ENCODE measurements at regions not wholly inside any gene's neighbourhood (a gene's known extent, or its start where the extent isn't known, plus 50 kb on each side); places are given as distances from the start of the nearest gene placed in this dataset.

GRCh38 chr16:54808890-54809289 is 121.8 kb upstream of the IRX5 start:
- no peak for DNase-seq

- no peak for DNase-seq
These were observed 123.7 kb upstream of the IRX5 start for GRCh38 chr16:54806881-54807360.

GRCh38 chr16:54806378-54806777 is 124.3 kb upstream of the IRX5 start:
- DNase-seq, result no peak

- no peak for DNase-seq
These were observed 125.0 kb upstream of the IRX5 start for GRCh38 chr16:54805648-54806047.

- no peak for DNase-seq
These were observed 129.4 kb upstream of the IRX5 start for GRCh38 chr16:54801057-54801844.

- DNase-seq, result no peak
These were observed 132.4 kb upstream of the IRX5 start for GRCh38 chr16:54798267-54798666.

GRCh38 chr16:54796211-54796610 is 134.5 kb upstream of the IRX5 start:
- no peak for DNase-seq

- no peak for DNase-seq
These were observed 137.9 kb upstream of the IRX5 start for GRCh38 chr16:54792811-54793210.

- DNase-seq, result no peak
These were observed 143.6 kb upstream of the IRX5 start for GRCh38 chr16:54787045-54787444.

- DNase-seq, result no peak
These were observed 146.7 kb upstream of the IRX5 start for GRCh38 chr16:54783980-54784379.

- no peak for DNase-seq
These were observed 147.4 kb upstream of the IRX5 start for GRCh38 chr16:54783226-54783625.

- DNase-seq, result no peak
These were observed 150.4 kb upstream of the IRX5 start for GRCh38 chr16:54780266-54780665.

GRCh38 chr16:54779549-54779948 is 151.1 kb upstream of the IRX5 start:
- no peak for DNase-seq

GRCh38 chr16:54774768-54775167 is 155.9 kb upstream of the IRX5 start:
- DNase-seq, result no peak

- no peak for DNase-seq
These were observed 158.3 kb upstream of the IRX5 start for GRCh38 chr16:54772400-54772799.

- no peak for DNase-seq
These were observed 164.3 kb upstream of the IRX5 start for GRCh38 chr16:54766355-54766754.

- DNase-seq, result no peak
These were observed 180.4 kb upstream of the IRX5 start for GRCh38 chr16:54750249-54750648.

- DNase-seq, result peak; percentile 17
These were observed 182.0 kb upstream of the IRX5 start for GRCh38 chr16:54748611-54749190.

GRCh38 chr16:54746596-54746995 is 184.1 kb upstream of the IRX5 start:
- DNase-seq, result no peak

GRCh38 chr16:54744998-54745397 is 185.7 kb upstream of the IRX5 start:
- DNase-seq, result no peak

- no peak for DNase-seq
These were observed 188.2 kb upstream of the IRX5 start for GRCh38 chr16:54742436-54742835.

- DNase-seq, result no peak
These were observed 191.3 kb upstream of the IRX5 start for GRCh38 chr16:54739381-54739780.

- DNase-seq, result no peak
These were observed 196.5 kb upstream of the IRX5 start for GRCh38 chr16:54734156-54734555.

- DNase-seq, result peak; percentile 65
These were observed 203.0 kb upstream of the IRX5 start for GRCh38 chr16:54727696-54728095.

Data from NCI-H1105 treated with DMSO at 0.1 percent for 48 hours (cell line).